Body of pancreas (tissue), 4 donors: ENCODE measurements at regions not wholly inside any gene's neighbourhood (a gene's known extent, or its start where the extent isn't known, plus 50 kb on each side); places are given as distances from the start of the nearest gene placed in this dataset.

Experiments used
- POLR2A ChIP-seq, 3 donors: fragments of 450-650 bp; IDR thresholded peaks; one replicate each; pipeline ENCODE4 v1.6.1; 2016; ENCODE audit warnings: antibody characterized with exemption in 3 of 3, mild to moderate bottlenecking in 2 of 3
- TF ChIP-seq, protein P1 (sequence below), 7 experiments: fragments of 450-650 bp in 4 of 7; fragments of 200-600 bp in 3 of 7; sonication (generic) in 3 of 7; IDR thresholded peaks; one replicate each; pipeline ENCODE4 v1.5.1; 2016 to 2019; ENCODE audit warnings: antibody characterized with exemption in 7 of 7

DNA sequence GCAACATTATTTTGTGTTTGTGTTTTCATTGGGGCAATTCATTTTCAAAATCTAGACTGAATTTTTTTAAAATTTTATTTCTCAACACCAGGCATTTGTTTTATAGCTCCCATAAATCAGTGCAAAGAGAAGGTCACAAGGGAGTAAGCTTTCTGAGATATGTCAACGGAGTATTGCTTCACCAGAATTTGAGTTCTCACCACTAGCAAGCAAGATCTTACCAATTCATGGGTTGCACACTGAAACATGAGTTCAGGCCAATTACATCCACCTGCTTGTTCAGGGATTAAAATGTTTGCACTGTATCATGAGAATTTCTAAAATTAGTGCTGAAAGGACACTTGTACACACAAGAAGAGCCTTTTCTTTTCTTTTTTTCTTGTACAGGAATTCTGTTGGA lies 121.9 kb downstream of the CAND1 start:
- TF ChIP-seq, protein P1, sequence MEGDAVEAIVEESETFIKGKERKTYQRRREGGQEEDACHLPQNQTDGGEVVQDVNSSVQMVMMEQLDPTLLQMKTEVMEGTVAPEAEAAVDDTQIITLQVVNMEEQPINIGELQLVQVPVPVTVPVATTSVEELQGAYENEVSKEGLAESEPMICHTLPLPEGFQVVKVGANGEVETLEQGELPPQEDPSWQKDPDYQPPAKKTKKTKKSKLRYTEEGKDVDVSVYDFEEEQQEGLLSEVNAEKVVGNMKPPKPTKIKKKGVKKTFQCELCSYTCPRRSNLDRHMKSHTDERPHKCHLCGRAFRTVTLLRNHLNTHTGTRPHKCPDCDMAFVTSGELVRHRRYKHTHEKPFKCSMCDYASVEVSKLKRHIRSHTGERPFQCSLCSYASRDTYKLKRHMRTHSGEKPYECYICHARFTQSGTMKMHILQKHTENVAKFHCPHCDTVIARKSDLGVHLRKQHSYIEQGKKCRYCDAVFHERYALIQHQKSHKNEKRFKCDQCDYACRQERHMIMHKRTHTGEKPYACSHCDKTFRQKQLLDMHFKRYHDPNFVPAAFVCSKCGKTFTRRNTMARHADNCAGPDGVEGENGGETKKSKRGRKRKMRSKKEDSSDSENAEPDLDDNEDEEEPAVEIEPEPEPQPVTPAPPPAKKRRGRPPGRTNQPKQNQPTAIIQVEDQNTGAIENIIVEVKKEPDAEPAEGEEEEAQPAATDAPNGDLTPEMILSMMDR (IDR thresholded peaks at IDR 0.05), result no peak
- no peak for TF ChIP-seq POLR2A (IDR thresholded peaks at IDR 0.05)
